ENCODE measurements at regions not wholly inside any gene's neighbourhood (a gene's known extent, or its start where the extent isn't known, plus 50 kb on each side); places are given as distances from the start of the nearest gene placed in this dataset.

DNA sequence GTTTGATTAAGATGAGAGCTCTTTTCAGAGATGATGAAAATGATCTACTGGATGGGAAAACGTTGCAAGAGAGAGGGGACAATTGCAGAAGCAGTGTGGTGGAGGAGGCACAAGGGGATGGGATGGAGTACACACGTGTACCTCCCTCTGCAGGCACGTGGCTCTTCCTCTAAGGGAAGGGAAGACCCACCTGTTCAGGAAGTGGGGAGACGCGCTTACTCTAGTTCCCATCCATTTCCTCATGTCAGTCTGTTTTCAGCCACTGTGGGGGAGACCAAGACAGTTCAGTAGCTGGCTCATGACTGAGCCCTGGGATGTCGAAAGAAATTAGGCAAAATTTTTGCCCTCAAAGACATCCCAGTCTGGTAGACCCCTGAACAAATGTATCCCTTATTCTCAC lies 619.2 kb upstream of the CLINT1 start:
- Histone ChIP-seq H3K27ac (ENCODE audit: low read depth, low read length, poor library complexity, severe bottlenecking) (no peak overlapping the region), H2AFZ (ENCODE audit: low read length) (no peak overlapping the region), H3K4me2 (ENCODE audit: low read length) (no peak overlapping the region)

DNA sequence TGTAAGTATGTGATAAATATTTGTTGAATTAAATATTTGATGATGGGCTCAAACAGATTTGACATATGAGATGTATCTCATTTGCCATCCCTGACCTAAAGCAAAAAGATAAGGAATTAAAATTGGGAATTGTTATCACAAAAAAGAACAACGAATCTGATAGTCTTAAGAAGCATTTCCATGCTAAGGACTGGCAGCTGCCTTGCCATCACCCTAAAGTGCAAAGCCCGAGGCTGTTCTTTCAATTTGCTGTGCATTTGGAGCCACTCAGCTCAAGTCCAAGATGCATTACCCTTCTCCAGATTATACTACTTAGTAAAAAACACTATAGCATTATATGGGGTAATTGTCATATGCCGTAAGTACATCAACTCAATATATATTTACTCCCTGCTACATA lies 618.3 kb upstream of the CLINT1 start:
- Histone ChIP-seq H3K4me3 (ENCODE audit: low read depth, low read length, poor library complexity, severe bottlenecking) (no peak overlapping the region), H2AFZ (ENCODE audit: low read length) (no peak overlapping the region), H3F3A (ENCODE audit: insufficient read depth, low read length) (no peaks in the 10 kb centered on the region), H3K36me3 (ENCODE audit: insufficient read depth, low read length) (no peaks in the 10 kb centered on the region), H4K20me1 (ENCODE audit: insufficient read depth, low read length) (no peaks in the 10 kb centered on the region), H3K4me2 (ENCODE audit: low read length) (no peak overlapping the region), H3K79me2 (ENCODE audit: insufficient read depth, low read length) (no peaks in the 10 kb centered on the region), H3K27me3 (ENCODE audit: insufficient read depth, low read length) (no peaks in the 10 kb centered on the region), H3K27ac (ENCODE audit: low read depth, low read length, poor library complexity, severe bottlenecking) (no peak overlapping the region), H3K4me1 (ENCODE audit: insufficient read depth, low read length, severe bottlenecking) (no peaks in the 10 kb centered on the region), H3K9ac (ENCODE audit: low read length) (no peak overlapping the region), H3K9me2 (ENCODE audit: low read depth, low read length) (no peaks in the 10 kb centered on the region), H3K9me3 (ENCODE audit: low read length) (no peaks in the 10 kb centered on the region)
- TF ChIP-seq, protein P1, sequence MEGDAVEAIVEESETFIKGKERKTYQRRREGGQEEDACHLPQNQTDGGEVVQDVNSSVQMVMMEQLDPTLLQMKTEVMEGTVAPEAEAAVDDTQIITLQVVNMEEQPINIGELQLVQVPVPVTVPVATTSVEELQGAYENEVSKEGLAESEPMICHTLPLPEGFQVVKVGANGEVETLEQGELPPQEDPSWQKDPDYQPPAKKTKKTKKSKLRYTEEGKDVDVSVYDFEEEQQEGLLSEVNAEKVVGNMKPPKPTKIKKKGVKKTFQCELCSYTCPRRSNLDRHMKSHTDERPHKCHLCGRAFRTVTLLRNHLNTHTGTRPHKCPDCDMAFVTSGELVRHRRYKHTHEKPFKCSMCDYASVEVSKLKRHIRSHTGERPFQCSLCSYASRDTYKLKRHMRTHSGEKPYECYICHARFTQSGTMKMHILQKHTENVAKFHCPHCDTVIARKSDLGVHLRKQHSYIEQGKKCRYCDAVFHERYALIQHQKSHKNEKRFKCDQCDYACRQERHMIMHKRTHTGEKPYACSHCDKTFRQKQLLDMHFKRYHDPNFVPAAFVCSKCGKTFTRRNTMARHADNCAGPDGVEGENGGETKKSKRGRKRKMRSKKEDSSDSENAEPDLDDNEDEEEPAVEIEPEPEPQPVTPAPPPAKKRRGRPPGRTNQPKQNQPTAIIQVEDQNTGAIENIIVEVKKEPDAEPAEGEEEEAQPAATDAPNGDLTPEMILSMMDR (IDR thresholded peaks at IDR 0.05; ENCODE audit: low read length): no peak
- no peak for TF ChIP-seq EZH2 (IDR thresholded peaks at IDR 0.05; ENCODE audit: borderline replicate concordance, low read length)

More for the DNA sequence above, 619.2 kb upstream of the CLINT1 start:
- no peaks in the 10 kb centered on the region for H3K4me1 ChIP-seq (ENCODE audit: insufficient read depth, low read length, severe bottlenecking)
- H3K27me3 ChIP-seq (ENCODE audit: insufficient read depth, low read length): no peaks in the 10 kb centered on the region
- no peaks in the 10 kb centered on the region for H4K20me1 ChIP-seq (ENCODE audit: insufficient read depth, low read length)
- TF ChIP-seq, protein P1 (IDR thresholded peaks at IDR 0.05; ENCODE audit: low read length): no peak
- TF ChIP-seq EZH2 (IDR thresholded peaks at IDR 0.05; ENCODE audit: borderline replicate concordance, low read length): no peak
- no peaks in the 10 kb centered on the region for H3K9me2 ChIP-seq (ENCODE audit: low read depth, low read length)
- H3K36me3 ChIP-seq (ENCODE audit: insufficient read depth, low read length): no peaks in the 10 kb centered on the region
- H3K4me3 ChIP-seq (ENCODE audit: low read depth, low read length, poor library complexity, severe bottlenecking): no peak overlapping the region
- no peaks in the 10 kb centered on the region for H3F3A ChIP-seq (ENCODE audit: insufficient read depth, low read length)
- no peaks in the 10 kb centered on the region for H3K9me3 ChIP-seq (ENCODE audit: low read length)
- no peak overlapping the region for H3K9ac ChIP-seq (ENCODE audit: low read length)
- no peaks in the 10 kb centered on the region for H3K79me2 ChIP-seq (ENCODE audit: insufficient read depth, low read length)

DNA sequence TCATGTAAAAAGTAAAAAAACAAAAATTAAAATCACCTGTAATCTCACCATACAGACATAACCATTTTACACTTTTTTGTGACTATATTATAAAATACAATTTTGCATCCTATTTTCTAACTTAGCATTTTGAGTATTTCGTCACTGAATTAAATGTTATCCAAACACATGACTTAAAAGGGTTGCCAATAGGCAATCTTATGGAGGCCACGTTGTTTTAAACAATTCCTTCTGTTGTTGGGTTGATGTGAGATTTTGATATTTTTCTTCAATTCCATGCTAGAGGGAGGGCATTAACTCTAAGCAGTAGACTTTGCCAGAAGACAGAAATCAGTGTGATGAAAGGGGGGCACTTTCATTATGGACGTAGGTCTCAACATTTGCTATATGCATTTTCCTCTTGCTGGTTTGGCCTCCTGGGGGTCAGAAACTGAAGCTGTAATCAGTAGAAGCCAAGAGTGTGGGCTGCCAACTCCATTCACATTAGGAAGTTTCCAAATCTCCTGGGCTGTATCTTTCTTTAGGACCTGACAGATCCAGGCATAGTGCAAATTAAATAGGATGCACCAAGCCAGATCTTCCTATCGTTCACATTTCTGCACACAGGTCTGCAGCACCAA lies 614.2 kb upstream of the CLINT1 start:
- TF ChIP-seq EZH2 (IDR thresholded peaks at IDR 0.05; ENCODE audit: borderline replicate concordance, low read length): no peak
- TF ChIP-seq, protein P1 (IDR thresholded peaks at IDR 0.05; ENCODE audit: low read length): no peak

More for the DNA sequence above, 614.2 kb upstream of the CLINT1 start:
- no peak overlapping the region for H3K4me3 ChIP-seq (ENCODE audit: low read depth, low read length, poor library complexity, severe bottlenecking)
- no peak overlapping the region for H3K9ac ChIP-seq (ENCODE audit: low read length)
- no peaks in the 10 kb centered on the region for H4K20me1 ChIP-seq (ENCODE audit: insufficient read depth, low read length)
- H3K36me3 ChIP-seq (ENCODE audit: insufficient read depth, low read length): no peaks in the 10 kb centered on the region
- no peaks in the 10 kb centered on the region for H3K79me2 ChIP-seq (ENCODE audit: insufficient read depth, low read length)
- no peak overlapping the region for H2AFZ ChIP-seq (ENCODE audit: low read length)
- H3K27me3 ChIP-seq (ENCODE audit: insufficient read depth, low read length): no peaks in the 10 kb centered on the region
- H3K9me3 ChIP-seq (ENCODE audit: low read length): no peaks in the 10 kb centered on the region
- no peak overlapping the region for H3K4me2 ChIP-seq (ENCODE audit: low read length)
- H3K9me2 ChIP-seq (ENCODE audit: low read depth, low read length): no peaks in the 10 kb centered on the region
- peaks cover 7% of the 10 kb centered on the region for H3K4me1 ChIP-seq (ENCODE audit: insufficient read depth, low read length, severe bottlenecking)
- H3K27ac ChIP-seq (ENCODE audit: low read depth, low read length, poor library complexity, severe bottlenecking): no peak overlapping the region
- no peaks in the 10 kb centered on the region for H3F3A ChIP-seq (ENCODE audit: insufficient read depth, low read length)
